OCI-LY7 (cell line): ENCODE measurements at regions not wholly inside any gene's neighbourhood (a gene's known extent, or its start where the extent isn't known, plus 50 kb on each side); places are given as distances from the start of the nearest gene placed in this dataset.
"Not testable (repeated sequence)": the region's sequence is repeated elsewhere in the genome, so short reads cannot be mapped to it uniquely, and the experiment has no call there.

ENCODE experiments used
- BruUV-seq: library from RNA; stranded (reverse); fragments of 400-500 nt; replicated peaks from 2 replicates; lab custom pipeline; 2021; lab: Mats Ljungman, UMichigan
- CTCF ChIA-PET: fragments of 300-600 bp; sonication (Branson Sonifier 250); formaldehyde crosslinking; loops from one replicate; lab custom pipeline; 2022; ENCODE audit warnings: antibody characterized with exemption; ENCODE audit not compliant: unreplicated experiment; lab: Charles Lee
- POLR2A ChIA-PET: fragments of 300-600 bp; sonication (Branson Sonifier 250); formaldehyde crosslinking; loops from one replicate; lab custom pipeline; 2022; ENCODE audit warnings: antibody characterized with exemption; lab: Charles Lee
- DNase-seq: peaks from one replicate; pipeline ENCODE4 v3.0.0-alpha.2; 2015; ENCODE audit warnings: low spot score
- H2AFZ ChIP-seq: fragments of 200-600 bp; sonication (generic), shearing (Covaris generic); 2 replicates; pipeline ENCODE4 v1.6.1; 2014; ENCODE audit warnings: mild to moderate bottlenecking, antibody characterized with exemption, low read length, moderate library complexity
- H3K27ac ChIP-seq: fragments of 200-600 bp; sonication (generic); 2 replicates; pipeline ENCODE4 v1.5.1; 2014; ENCODE audit warnings: mixed run types, low read depth, mild to moderate bottlenecking, moderate library complexity, low read length, inconsistent platforms; ENCODE audit not compliant: poor library complexity, severe bottlenecking
- H3K36me3 ChIP-seq: fragments of 200-600 bp; sonication (generic); 2 replicates; pipeline ENCODE4 v1.6.1; 2014; ENCODE audit warnings: mild to moderate bottlenecking, antibody characterized with exemption, low read length, moderate library complexity, mixed read lengths; ENCODE audit not compliant: insufficient read depth
- H3K4me1 ChIP-seq: fragments of 200-600 bp; sonication (generic); 2 replicates; pipeline ENCODE4 v1.5.1; 2014; ENCODE audit warnings: mild to moderate bottlenecking, low read length; ENCODE audit not compliant: insufficient read depth, poor library complexity, severe bottlenecking
- H3K4me2 ChIP-seq: fragments of 200-600 bp; sonication (generic); 2 replicates; pipeline ENCODE4 v1.6.1; 2014; ENCODE audit warnings: mild to moderate bottlenecking, low read length
- H3K4me3 ChIP-seq: fragments of 200-600 bp; sonication (generic); 2 replicates; pipeline ENCODE4 v1.5.1; 2014; ENCODE audit warnings: mild to moderate bottlenecking, low read depth, low read length; ENCODE audit not compliant: poor library complexity, severe bottlenecking
- H3K79me2 ChIP-seq: fragments of 200-600 bp; sonication (generic); 2 replicates; pipeline ENCODE4 v1.6.1; 2016; ENCODE audit warnings: low read depth, mild to moderate bottlenecking, low read length, moderate library complexity, mixed read lengths; ENCODE audit not compliant: insufficient read depth
- H3K9me2 ChIP-seq: fragments of 200-600 bp; sonication (generic); 2 replicates; pipeline ENCODE4 v1.6.1; 2016; ENCODE audit warnings: mild to moderate bottlenecking, low read length, mixed read lengths; ENCODE audit not compliant: insufficient read depth
- H3K9me3 ChIP-seq: fragments of 200-600 bp; sonication (generic); 2 replicates; pipeline ENCODE4 v1.6.1; 2014; ENCODE audit warnings: mild to moderate bottlenecking, mixed run types, low read length, mixed read lengths
- H4K20me1 ChIP-seq: fragments of 200-600 bp; sonication (generic); 2 replicates; pipeline ENCODE4 v1.6.1; 2014; ENCODE audit warnings: mild to moderate bottlenecking, antibody characterized with exemption, low read length, moderate library complexity, mixed read lengths; ENCODE audit not compliant: insufficient read depth
- EZH2phosphoT487 ChIP-seq: fragments of 200-600 bp; sonication (generic); IDR thresholded peaks from 2 replicates; pipeline ENCODE4 v1.6.1; 2018; ENCODE audit warnings: low read depth, borderline replicate concordance, mild to moderate bottlenecking, mixed run types, antibody characterized with exemption, low read length, moderate library complexity, mixed read lengths
- intact Hi-C: fragments of 100-400 bp; cut with micrococcal nuclease; formaldehyde crosslinking; loops from one replicate; pipeline ENCODE4 v1.10.0; 2022; ENCODE audit not compliant: unreplicated experiment
- TF ChIP-seq, protein P1 (sequence below): fragments of 200-600 bp; sonication (generic); conservative IDR thresholded peaks from 2 replicates; pipeline ENCODE4 v1.5.1; 2014; ENCODE audit warnings: mild to moderate bottlenecking, antibody characterized with exemption, low read length, moderate library complexity, mixed read lengths

DNA sequence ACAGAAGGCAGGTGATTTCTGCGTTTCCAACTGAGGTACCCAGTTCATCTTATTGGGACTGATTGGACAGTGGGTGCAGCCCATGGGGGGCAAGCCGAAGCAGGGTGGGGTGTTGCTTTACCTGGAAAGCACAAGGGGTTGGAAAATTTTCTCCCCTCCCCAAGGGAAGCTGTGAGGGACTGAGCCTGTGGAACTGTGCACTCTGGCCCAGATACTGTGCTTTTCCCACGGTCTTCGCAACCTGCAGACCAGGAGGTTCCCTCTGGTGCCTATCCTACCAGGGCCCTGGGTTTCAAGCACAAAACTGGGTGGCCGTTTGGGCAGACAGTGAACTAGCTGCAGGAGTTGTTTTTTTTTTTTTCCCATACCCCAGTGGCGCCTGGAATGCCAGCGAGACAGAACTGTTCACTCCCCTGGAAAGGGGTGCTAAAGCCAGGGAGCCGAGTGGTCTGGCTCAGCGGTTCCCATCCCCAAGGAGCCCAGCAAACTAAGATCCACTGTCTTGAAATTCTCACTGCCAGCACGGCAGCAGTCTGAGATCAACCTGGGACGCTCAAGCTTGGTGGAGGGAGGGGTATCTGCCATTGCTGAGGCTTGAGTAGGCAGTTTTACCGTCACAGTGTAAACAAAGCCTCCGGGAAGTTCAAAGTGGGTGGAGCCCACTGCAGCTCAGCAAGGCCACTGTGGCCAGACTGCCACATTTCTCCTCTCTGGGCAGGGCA, 97.2 kb downstream of the JRKL start:
- H3K4me1 ChIP-seq = no peaks in the 10 kb centered on the region
- H3K9me2 ChIP-seq = no peaks in the 10 kb centered on the region
- no TSS peak for BruUV-seq
- no peak overlapping the region for H3K4me3 ChIP-seq
- ChIA-PET POLR2A (interaction anchor here (1.6 kb wide), 1 partner anchor 24 kb away, joined by 3 read pairs; no protein-coding TSS in a partner anchor), CTCF (no interaction called here)
- H3K4me2 ChIP-seq = no peak overlapping the region
- no peaks in the 10 kb centered on the region for H3K9me3 ChIP-seq
- DNase-seq = no peak
- no peak overlapping the region for H3K27ac ChIP-seq
- intact Hi-C loops = no loop called here
- H2AFZ ChIP-seq = no peak overlapping the region
- H3K79me2 ChIP-seq = no peaks in the 10 kb centered on the region
- no peaks in the 10 kb centered on the region for H4K20me1 ChIP-seq
- TF ChIP-seq, protein P1, sequence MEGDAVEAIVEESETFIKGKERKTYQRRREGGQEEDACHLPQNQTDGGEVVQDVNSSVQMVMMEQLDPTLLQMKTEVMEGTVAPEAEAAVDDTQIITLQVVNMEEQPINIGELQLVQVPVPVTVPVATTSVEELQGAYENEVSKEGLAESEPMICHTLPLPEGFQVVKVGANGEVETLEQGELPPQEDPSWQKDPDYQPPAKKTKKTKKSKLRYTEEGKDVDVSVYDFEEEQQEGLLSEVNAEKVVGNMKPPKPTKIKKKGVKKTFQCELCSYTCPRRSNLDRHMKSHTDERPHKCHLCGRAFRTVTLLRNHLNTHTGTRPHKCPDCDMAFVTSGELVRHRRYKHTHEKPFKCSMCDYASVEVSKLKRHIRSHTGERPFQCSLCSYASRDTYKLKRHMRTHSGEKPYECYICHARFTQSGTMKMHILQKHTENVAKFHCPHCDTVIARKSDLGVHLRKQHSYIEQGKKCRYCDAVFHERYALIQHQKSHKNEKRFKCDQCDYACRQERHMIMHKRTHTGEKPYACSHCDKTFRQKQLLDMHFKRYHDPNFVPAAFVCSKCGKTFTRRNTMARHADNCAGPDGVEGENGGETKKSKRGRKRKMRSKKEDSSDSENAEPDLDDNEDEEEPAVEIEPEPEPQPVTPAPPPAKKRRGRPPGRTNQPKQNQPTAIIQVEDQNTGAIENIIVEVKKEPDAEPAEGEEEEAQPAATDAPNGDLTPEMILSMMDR = no peak
- no peak for TF ChIP-seq EZH2phosphoT487
- no peaks in the 10 kb centered on the region for H3K36me3 ChIP-seq

GRCh38 chr11:96488911-96489310, 99.1 kb downstream of the JRKL start:
- H3K9me2 ChIP-seq, CTCF ChIA-PET, H3K9me3 ChIP-seq, H3K4me2 ChIP-seq, H2AFZ ChIP-seq, H3K79me2 ChIP-seq, BruUV-seq, POLR2A ChIA-PET, DNase-seq, H4K20me1 ChIP-seq, H3K36me3 ChIP-seq, H3K4me3 ChIP-seq, H3K4me1 ChIP-seq, H3K27ac ChIP-seq, intact Hi-C loops: not testable (repeated sequence)

DNA sequence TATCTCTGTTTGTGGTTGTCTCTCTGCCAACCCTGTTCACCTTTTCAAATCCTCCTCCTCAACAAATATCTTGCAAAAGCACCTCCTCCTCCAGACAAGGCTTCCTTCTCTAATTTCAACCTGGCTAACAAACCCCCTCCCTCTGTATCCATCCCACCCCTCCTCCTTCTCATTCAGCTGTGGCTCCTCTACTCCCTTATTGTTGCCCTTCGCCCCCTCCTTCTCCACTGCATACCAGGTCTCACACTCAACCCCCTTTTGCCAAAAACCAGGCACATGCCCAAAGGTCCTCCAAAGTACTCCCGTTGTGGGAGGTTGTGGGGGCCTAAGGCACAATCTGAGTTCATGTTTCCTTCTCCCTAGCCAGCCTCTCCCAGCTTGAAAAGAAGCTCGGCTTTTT, 110.6 kb downstream of the JRKL start:
- no peaks in the 10 kb centered on the region for H4K20me1 ChIP-seq
- H2AFZ ChIP-seq = no peak overlapping the region
- no TSS peak for BruUV-seq
- H3K9me3 ChIP-seq = no peaks in the 10 kb centered on the region
- H3K9me2 ChIP-seq = no peaks in the 10 kb centered on the region
- no peak overlapping the region for H3K4me2 ChIP-seq
- H3K4me1 ChIP-seq = no peaks in the 10 kb centered on the region
- POLR2A ChIA-PET = no interaction called here
- DNase-seq = no peak
- H3K36me3 ChIP-seq = no peaks in the 10 kb centered on the region
- no peaks in the 10 kb centered on the region for H3K79me2 ChIP-seq
- CTCF ChIA-PET = no interaction called here
- intact Hi-C loops = no loop called here
- TF ChIP-seq, protein P1 = no peak
- no peak for TF ChIP-seq EZH2phosphoT487
- no peak overlapping the region for H3K27ac ChIP-seq
- no peak overlapping the region for H3K4me3 ChIP-seq
